Tibial nerve (tissue), 4 donors: ENCODE measurements at regions not wholly inside any gene's neighbourhood (a gene's known extent, or its start where the extent isn't known, plus 50 kb on each side); places are given as distances from the start of the nearest gene placed in this dataset.

Experiments
- DNase-seq, 2 donors: peaks; one replicate each; pipeline ENCODE4 v3.0.0-alpha.2; 2019; ENCODE audit warnings: low spot score in 2 of 2
- H3K27ac ChIP-seq, 4 donors: fragments of 200-600 bp; sonication (generic) in 3 of 4; one replicate each; pipeline ENCODE4 v1.5.1; 2017 to 2019; ENCODE audit warnings: mild to moderate bottlenecking in 1 of 4
- H3K27me3 ChIP-seq, 2 donors: fragments of 200-600 bp; sonication (generic) in 1 of 2; one replicate each; pipeline versions ENCODE4 v1.5.1 to v1.6.0; 2017 to 2019
- H3K36me3 ChIP-seq, 3 donors: fragments of 200-600 bp; sonication (generic); one replicate each; pipeline ENCODE4 v1.5.1; 2018 to 2019
- H3K4me1 ChIP-seq, 4 donors: fragments of 200-600 bp; sonication (generic) in 3 of 4; one replicate each; pipeline ENCODE4 v1.5.1; 2017 to 2019
- H3K4me3 ChIP-seq, 4 donors: fragments of 200-600 bp; sonication (generic) in 3 of 4; one replicate each; pipeline ENCODE4 v1.5.1; 2017 to 2019; ENCODE audit warnings: mild to moderate bottlenecking in 1 of 4, moderate library complexity in 1 of 4
- H3K9me3 ChIP-seq, 4 donors: fragments of 200-600 bp; sonication (generic) in 3 of 4; one replicate each; pipeline ENCODE4 v1.5.1; 2017 to 2019
- CTCF ChIP-seq, 5 experiments: fragments of 200-600 bp in 3 of 5; fragments of 450-650 bp in 2 of 5; sonication (generic) in 3 of 5; IDR thresholded peaks; one replicate each; pipeline ENCODE4 v1.5.1; 2016 to 2019; ENCODE audit warnings: antibody characterized with exemption in 5 of 5, mild to moderate bottlenecking in 3 of 5, moderate library complexity in 2 of 5
- EP300 ChIP-seq, 2 donors: sonication (generic); formaldehyde crosslinking; IDR thresholded peaks; one replicate each; pipeline ENCODE4 v1.6.1; 2017; ENCODE audit warnings: antibody characterized with exemption in 2 of 2, mild to moderate bottlenecking in 1 of 2
- POLR2A ChIP-seq, 2 donors: fragments of 450-650 bp; IDR thresholded peaks; one replicate each; pipeline ENCODE4 v1.6.1; 2017; ENCODE audit warnings: antibody characterized with exemption in 2 of 2, mild to moderate bottlenecking in 2 of 2, moderate library complexity in 2 of 2
- WGBS, 2 donors: methylation state at CpG; one replicate each; pipeline ENCODE4 v1.1.5; 2018; 5-methylcytosine and 5-hydroxymethylcytosine counted together

- no peak overlapping the region for H3K27ac ChIP-seq
- peak overlapping the region; percentile 39 to 59 (median 50) for H3K4me3 ChIP-seq
- H3K9me3 ChIP-seq: no peaks in the 10 kb centered on the region
- peaks cover 0 to 32% (median 13%) of the 10 kb centered on the region in 4 donors for H3K4me1 ChIP-seq
- H3K27me3 ChIP-seq: peaks cover 0 to 28% of the 10 kb centered on the region in 2 donors
- WGBS, 2 donors: 3 to 5% methylated on average over 44 to 48 of the region's 54 CpGs
- TF ChIP-seq POLR2A (IDR thresholded peaks at IDR 0.05) (no peak), CTCF (IDR thresholded peaks at IDR 0.05) (no peak), EP300 (IDR thresholded peaks at IDR 0.05) (no peak)
- peak; percentile 83 to 85 for DNase-seq
- no peaks in the 10 kb centered on the region for H3K36me3 ChIP-seq
Measured at GRCh38 chr21:31559368-31560119, 99.9 kb upstream of the SOD1 start.

DNA sequence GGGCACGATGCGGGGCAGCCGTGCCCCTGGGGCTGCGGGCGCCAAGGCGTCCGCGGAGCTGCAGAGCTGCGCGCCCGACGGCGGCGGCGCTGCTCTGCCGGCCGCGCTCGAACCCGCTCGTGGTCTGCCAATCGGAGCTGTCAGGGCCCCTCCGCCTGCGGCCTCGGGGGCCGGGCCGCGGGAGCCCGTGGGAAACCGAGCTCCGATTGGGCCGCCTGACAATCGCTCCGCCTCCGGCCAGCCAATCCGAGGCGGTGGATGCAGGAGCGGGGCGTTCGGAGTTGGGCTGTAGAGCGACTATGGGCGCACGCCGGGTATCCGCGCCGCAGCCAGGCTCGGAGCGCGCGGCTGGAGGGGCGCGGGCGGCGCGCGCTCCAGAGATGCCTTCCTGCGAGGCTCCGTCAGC is 100.5 kb upstream of the SOD1 start:
- WGBS, 2 donors: 2% methylated on average over 13 of the region's 59 CpGs; no CpG with 5 or more reads in 1 of the 2 donors
- no peaks in the 10 kb centered on the region for H3K36me3 ChIP-seq
- no peaks in the 10 kb centered on the region for H3K9me3 ChIP-seq
- peaks cover 0 to 35% (median 15%) of the 10 kb centered on the region in 4 donors for H3K4me1 ChIP-seq
- peak overlapping the region in 1 of 4 donors; percentile 6 for H3K27ac ChIP-seq
- TF ChIP-seq CTCF (IDR thresholded peaks at IDR 0.05): peak in 4 of 5 experiments; percentile 36 to 47 (median 42)
- TF ChIP-seq POLR2A (IDR thresholded peaks at IDR 0.05): peak; percentile 19 to 54
- no peak for TF ChIP-seq EP300 (IDR thresholded peaks at IDR 0.05)
- DNase-seq: peak; percentile 70 to 71
- H3K4me3 ChIP-seq: peak overlapping the region; percentile 39 to 59 (median 50)
- peaks cover 0 to 28% of the 10 kb centered on the region in 2 donors for H3K27me3 ChIP-seq

DNA sequence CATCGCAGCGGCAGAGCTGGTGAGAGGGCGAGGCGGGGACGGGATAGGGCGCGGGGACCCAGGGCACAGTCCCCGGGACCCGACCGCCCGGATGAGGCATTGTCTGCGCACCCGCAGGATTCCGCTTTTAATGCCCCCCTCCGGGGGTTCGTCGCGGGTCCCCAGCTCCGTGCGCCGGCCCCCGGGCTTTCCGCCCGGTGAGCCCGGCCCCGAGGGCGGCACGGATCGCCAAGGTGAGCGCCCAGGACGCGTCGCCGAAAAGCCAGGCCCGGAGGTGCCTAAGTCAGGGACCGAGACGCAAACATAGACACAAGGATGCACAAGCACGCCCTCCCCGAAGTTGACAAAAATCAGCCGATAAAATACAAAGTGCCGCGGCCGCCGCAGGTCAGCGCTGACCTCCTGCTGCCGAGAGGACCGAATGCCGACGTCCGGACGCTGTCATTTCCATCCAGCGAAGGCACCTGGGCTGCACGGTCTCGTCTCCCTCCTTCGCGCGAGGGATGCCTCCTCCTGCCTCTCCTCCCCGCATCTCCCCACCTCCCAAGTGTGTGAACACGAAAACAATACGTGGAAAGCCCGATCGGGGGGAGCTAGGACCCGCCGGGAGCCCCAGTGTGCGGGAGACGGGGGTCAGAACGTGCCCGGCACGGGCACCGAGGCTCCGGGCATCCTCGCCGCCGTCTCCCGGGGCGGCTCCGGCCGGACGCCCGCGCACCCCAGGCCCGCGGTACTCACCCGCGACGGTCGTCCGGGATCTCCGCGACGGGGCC is 101.1 kb upstream of the SOD1 start:
- 0 to 2% methylated on average over 24 to 49 of the region's 91 CpGs for WGBS, 2 donors
- Histone ChIP-seq H3K27ac (peak overlapping the region in 2 of 4 donors; percentile 2 to 6), H3K9me3 (no peaks in the 10 kb centered on the region), H3K27me3 (peaks cover 0 to 28% of the 10 kb centered on the region in 2 donors), H3K36me3 (no peaks in the 10 kb centered on the region), H3K4me1 (peaks cover 0 to 35% (median 15%) of the 10 kb centered on the region in 4 donors), H3K4me3 (peak overlapping the region; percentile 28 to 59 (median 50))
- no peak for DNase-seq
- TF ChIP-seq POLR2A (IDR thresholded peaks at IDR 0.05): no peak
- no peak for TF ChIP-seq EP300 (IDR thresholded peaks at IDR 0.05)
- TF ChIP-seq CTCF (IDR thresholded peaks at IDR 0.05): no peak

DNA sequence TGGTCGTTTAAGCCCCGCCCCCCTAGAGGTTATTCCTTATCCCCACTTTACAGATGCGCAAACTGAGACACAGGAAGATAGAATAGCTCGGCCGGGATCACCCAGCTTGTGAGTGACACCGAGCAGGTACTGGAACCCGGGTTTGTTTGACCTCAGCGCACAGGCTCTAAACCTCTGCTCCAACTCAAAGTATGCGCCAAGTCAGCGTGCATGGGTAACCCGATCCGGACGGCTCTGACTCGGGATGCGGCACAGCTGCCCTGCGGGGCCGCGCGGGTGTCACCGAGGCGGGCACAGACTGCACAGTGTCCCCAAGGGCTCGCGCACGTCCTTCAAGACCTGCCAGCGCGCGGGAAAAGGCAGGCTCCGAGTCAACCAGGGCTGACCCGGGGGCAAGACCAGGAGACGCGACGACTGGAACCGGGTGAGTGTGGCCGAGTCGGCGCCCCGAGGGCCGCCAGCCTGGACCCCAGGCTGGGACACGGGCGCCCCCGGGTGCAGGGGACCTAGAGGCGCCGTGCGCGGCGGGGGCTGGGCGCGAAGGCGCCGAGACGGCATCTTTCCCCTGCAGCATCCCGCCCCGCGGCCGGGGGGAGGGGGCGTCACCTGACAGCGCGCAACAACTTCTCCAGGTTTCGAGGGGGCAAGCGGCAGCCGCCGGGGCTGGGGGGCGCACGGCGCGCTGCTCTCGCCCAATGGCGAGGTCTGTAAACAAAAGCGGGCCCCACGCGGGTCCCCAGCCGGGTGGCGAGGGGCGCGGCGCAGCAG is 101.9 kb upstream of the SOD1 start:
- Histone ChIP-seq H3K4me3 (peak overlapping the region; percentile 28 to 59 (median 50)), H3K4me1 (peaks cover 0 to 35% (median 15%) of the 10 kb centered on the region in 4 donors), H3K36me3 (no peaks in the 10 kb centered on the region), H3K27me3 (peaks cover 0 to 32% of the 10 kb centered on the region in 2 donors), H3K27ac (no peak overlapping the region), H3K9me3 (no peaks in the 10 kb centered on the region)
- DNase-seq: no peak
- 8 to 14% methylated on average over 28 to 35 of the region's 76 CpGs for WGBS, 2 donors
- no peak for TF ChIP-seq POLR2A (IDR thresholded peaks at IDR 0.05)
- no peak for TF ChIP-seq CTCF (IDR thresholded peaks at IDR 0.05)
- no peak for TF ChIP-seq EP300 (IDR thresholded peaks at IDR 0.05)
